ENCODE measurements at regions not wholly inside any gene's neighbourhood (a gene's known extent, or its start where the extent isn't known, plus 50 kb on each side); places are given as distances from the start of the nearest gene placed in this dataset.
"Not testable (repeated sequence)": the region's sequence is repeated elsewhere in the genome, so short reads cannot be mapped to it uniquely, and the experiment has no call there.

GRCh38 chr11:119586181-119586580 is 142.8 kb downstream of the NECTIN1 start:
- Histone ChIP-seq H3K4me3 (no peak overlapping the region), H3K9me3 (no peaks in the 10 kb centered on the region), H3K36me3 (no peaks in the 10 kb centered on the region), H3K27ac (no peak overlapping the region), H3K27me3 (no peaks in the 10 kb centered on the region), H3K4me1 (peaks cover 5 to 10% (median 6%) of the 10 kb centered on the region in 3 donors)
- ATAC-seq (no peak), FAIRE-seq (no peak), DNase-seq (no peak)
- TF ChIP-seq, protein P1, sequence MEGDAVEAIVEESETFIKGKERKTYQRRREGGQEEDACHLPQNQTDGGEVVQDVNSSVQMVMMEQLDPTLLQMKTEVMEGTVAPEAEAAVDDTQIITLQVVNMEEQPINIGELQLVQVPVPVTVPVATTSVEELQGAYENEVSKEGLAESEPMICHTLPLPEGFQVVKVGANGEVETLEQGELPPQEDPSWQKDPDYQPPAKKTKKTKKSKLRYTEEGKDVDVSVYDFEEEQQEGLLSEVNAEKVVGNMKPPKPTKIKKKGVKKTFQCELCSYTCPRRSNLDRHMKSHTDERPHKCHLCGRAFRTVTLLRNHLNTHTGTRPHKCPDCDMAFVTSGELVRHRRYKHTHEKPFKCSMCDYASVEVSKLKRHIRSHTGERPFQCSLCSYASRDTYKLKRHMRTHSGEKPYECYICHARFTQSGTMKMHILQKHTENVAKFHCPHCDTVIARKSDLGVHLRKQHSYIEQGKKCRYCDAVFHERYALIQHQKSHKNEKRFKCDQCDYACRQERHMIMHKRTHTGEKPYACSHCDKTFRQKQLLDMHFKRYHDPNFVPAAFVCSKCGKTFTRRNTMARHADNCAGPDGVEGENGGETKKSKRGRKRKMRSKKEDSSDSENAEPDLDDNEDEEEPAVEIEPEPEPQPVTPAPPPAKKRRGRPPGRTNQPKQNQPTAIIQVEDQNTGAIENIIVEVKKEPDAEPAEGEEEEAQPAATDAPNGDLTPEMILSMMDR (IDR thresholded peaks at IDR 0.05) = no peak
- 68 to 97% methylated on average over 5 to 6 of the region's 6 CpGs for WGBS, 2 donors
- intact Hi-C loops (cut with DNase I) = no loop called here

- H3K4me1 ChIP-seq = peaks cover 5 to 10% (median 6%) of the 10 kb centered on the region in 3 donors
- TF ChIP-seq, protein P1 (IDR thresholded peaks at IDR 0.05) = no peak
- peak; percentile 49 to 83 (median 64) for DNase-seq
- intact Hi-C loops (cut with DNase I) = no loop called here
- no peak for FAIRE-seq
- H3K9me3 ChIP-seq = no peaks in the 10 kb centered on the region
- H3K36me3 ChIP-seq = no peaks in the 10 kb centered on the region
- H3K27me3 ChIP-seq = no peaks in the 10 kb centered on the region
- 3 to 4% methylated on average over 37 to 38 of the region's 38 CpGs for WGBS, 2 donors
- peak; percentile 59 to 82 (median 78) for ATAC-seq
- peak overlapping the region in 2 of 4 donors; percentile 76 to 84 for H3K27ac ChIP-seq
- peak overlapping the region; percentile 18 to 47 (median 27) for H3K4me3 ChIP-seq
Measured at GRCh38 chr11:119585043-119585781, 143.8 kb downstream of the NECTIN1 start.

DNA sequence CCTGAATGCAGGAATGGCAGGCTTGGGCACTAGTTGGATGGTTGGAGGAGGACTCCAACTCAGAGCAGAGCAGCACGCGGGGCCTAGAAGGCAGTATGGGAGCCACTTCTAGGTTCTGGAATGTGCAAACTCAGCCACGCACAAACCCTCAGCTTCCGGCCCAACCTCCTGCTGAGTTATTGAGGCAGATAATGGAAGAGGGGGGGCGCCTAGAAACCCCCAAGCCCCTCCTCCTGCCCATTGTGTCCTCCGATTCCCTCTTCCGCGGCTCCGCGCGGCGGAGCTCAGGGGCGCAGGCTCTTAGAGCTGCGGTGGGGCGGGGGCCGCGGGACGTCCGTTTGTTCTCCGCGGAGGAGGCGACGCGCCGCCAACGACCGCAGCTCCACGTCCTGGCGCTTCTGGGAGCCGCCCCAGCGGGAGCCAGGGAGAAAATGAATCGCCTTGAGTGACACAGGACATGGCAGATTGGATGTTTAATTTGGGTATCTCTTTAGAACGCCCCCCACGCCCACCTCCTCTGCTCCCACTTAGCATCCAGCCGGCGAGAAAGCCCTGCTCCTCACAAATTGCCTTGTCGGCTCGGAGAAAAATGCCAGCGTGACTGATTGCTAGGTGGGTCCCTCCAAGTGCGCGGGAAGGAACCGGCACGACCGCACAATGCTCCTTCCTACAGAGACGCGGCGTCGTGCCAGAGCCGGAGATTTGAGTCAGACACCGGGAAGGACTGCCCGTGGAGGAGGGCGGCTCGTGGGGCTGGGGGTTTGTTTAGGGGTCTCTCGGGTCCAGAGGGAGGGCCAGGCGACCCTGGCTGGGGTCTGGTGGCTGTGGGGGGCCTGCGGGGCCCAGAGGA is 144.6 kb downstream of the NECTIN1 start:
- ATAC-seq = peak; percentile 62 to 68 (median 66)
- H3K9me3 ChIP-seq = no peaks in the 10 kb centered on the region

DNA sequence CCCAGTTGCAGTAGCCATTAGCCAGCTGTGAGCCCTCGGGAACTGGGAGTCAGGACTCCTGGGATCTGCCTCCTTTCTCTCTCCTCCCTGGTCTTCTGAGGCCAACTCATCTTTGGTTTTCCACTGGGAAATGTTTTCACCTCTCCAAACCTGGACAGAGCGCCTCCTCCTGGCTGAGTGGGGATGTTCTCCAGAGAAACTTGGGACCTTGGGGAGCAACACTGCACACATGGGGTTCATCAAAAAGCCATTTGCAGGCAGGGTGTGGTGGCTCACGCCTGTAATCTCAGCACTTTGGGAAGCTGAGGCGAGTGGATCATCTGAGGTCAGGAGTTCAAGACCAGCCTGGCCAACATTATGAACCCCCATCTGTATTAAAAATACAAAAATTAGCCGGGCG is 145.4 kb downstream of the NECTIN1 start:
- H3K27me3 ChIP-seq = no peaks in the 10 kb centered on the region
- no peak for FAIRE-seq
- no peak for DNase-seq
- H3K4me3 ChIP-seq = peak overlapping the region in 1 of 4 donors; percentile 47
- TF ChIP-seq, protein P1 (IDR thresholded peaks at IDR 0.05) = no peak
- peaks cover 5 to 10% (median 6%) of the 10 kb centered on the region in 3 donors for H3K4me1 ChIP-seq
- no peaks in the 10 kb centered on the region for H3K36me3 ChIP-seq
- WGBS, 2 donors = 84 to 94% methylated on average over 6 of the region's 6 CpGs
- H3K27ac ChIP-seq = no peak overlapping the region
- no peaks in the 10 kb centered on the region for H3K9me3 ChIP-seq
- intact Hi-C loops (cut with DNase I) = no loop called here
- ATAC-seq = no peak

More for the DNA sequence above, 144.6 kb downstream of the NECTIN1 start:
- Histone ChIP-seq H3K4me3 (peak overlapping the region; percentile 18 to 47 (median 27)), H3K36me3 (no peaks in the 10 kb centered on the region), H3K27me3 (no peaks in the 10 kb centered on the region), H3K27ac (peak overlapping the region in 2 of 4 donors; percentile 76 to 84), H3K4me1 (peaks cover 5 to 10% (median 6%) of the 10 kb centered on the region in 3 donors)
- intact Hi-C loops (cut with DNase I) = no loop called here
- WGBS, 2 donors = 3% methylated on average over 54 to 56 of the region's 56 CpGs
- DNase-seq (peak; percentile 16 to 79 (median 44)), FAIRE-seq (no peak)
- TF ChIP-seq, protein P1 (IDR thresholded peaks at IDR 0.05) = no peak

DNA sequence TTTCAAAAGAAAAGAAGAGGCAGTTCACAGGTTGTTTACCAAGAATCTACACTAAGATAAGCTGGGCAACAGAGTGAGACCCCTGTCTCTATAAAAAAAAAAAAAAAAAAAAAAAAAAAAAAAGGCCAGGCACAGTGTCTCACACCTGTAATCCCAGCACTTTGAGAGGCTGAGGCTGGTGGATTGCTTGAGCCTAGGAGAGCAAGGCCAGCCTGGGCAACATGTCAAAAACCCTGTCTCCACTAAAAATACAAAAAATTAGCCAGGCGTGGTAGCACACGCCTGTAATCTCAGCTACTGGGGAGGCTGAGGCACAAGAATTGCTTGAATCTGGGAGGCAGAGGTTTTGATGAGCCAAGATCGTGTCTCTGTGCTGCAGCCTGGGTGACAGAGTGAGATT is 147.6 kb downstream of the NECTIN1 start:
- H3K4me3 ChIP-seq; H3K27ac ChIP-seq; FAIRE-seq; ATAC-seq; H3K27me3 ChIP-seq; H3K36me3 ChIP-seq; H3K9me3 ChIP-seq; intact Hi-C loops (cut with DNase I); DNase-seq: not testable (repeated sequence)
- H3K4me1 ChIP-seq = peaks cover 5 to 13% (median 6%) of the 10 kb centered on the region in 3 donors
- 91 to 94% methylated on average over 3 of the region's 3 CpGs for WGBS, 2 donors

Data from pancreas (tissue), 10 donors.